Liver (tissue), 3 donors: ENCODE measurements at regions not wholly inside any gene's neighbourhood (a gene's known extent, or its start where the extent isn't known, plus 50 kb on each side); places are given as distances from the start of the nearest gene placed in this dataset.

ENCODE experiments used
- GABPA ChIP-seq, 2 donors: IDR thresholded peaks in 1 of 2; conservative IDR thresholded peaks in 1 of 2; 2 replicates each; pipeline ENCODE4 v1.6.1; 2016; ENCODE audit warnings: antibody characterized with exemption in 2 of 2, mild to moderate bottlenecking in 1 of 2, moderate library complexity in 1 of 2
- HNF4A ChIP-seq, 2 donors: conservative IDR thresholded peaks; 2 replicates each; pipeline ENCODE4 v1.6.1; 2016; ENCODE audit warnings: antibody characterized with exemption in 2 of 2, mild to moderate bottlenecking in 2 of 2
- SP1 ChIP-seq: IDR thresholded peaks from 2 replicates; pipeline ENCODE4 v1.6.1; 2018; ENCODE audit warnings: antibody characterized with exemption, mild to moderate bottlenecking
- TF ChIP-seq, protein P1 (sequence below): fragments of 150-350 bp; IDR thresholded peaks from 2 replicates; pipeline ENCODE4 v1.5.1; 2017; ENCODE audit warnings: improper control_type of control experiment, low read depth, low read length; ENCODE audit not compliant: missing input control
- TF ChIP-seq, protein P2 (sequence below): IDR thresholded peaks from 2 replicates; pipeline ENCODE4 v1.6.1; 2016; ENCODE audit warnings: antibody characterized with exemption
- TF ChIP-seq, protein P3 (sequence below): IDR thresholded peaks from 2 replicates; pipeline ENCODE4 v1.6.1; 2016; ENCODE audit warnings: antibody characterized with exemption
- donor health status: healthy.
- donor health status: healthy.

DNA sequence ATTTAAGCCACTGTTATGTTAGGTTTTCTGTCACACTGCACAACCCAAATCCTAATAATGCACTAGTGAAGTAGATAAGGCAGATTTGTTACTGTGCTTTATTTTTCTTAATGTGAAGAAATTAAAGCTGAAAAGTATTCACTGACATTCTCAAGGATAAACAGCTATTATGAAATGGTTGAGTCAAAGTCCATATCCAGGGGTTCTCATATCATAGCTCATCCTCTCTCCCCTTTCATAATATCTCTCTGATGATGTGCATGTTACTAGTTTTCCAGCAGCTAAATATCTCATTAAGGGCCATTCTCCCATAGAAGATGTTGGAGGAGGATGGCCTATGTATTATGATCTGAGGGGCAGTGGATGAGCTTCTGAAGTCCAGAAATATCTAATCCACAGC lies 53.6 kb upstream of the CCDC190 start:
- TF ChIP-seq HNF4A (conservative IDR thresholded peaks at IDR 0.05) (no peak), SP1 (no peak), GABPA (IDR thresholded peaks at IDR 0.05 in 1 of 2, conservative IDR thresholded peaks at IDR 0.05 in 1 of 2) (no peak)
- TF ChIP-seq, protein P1, sequence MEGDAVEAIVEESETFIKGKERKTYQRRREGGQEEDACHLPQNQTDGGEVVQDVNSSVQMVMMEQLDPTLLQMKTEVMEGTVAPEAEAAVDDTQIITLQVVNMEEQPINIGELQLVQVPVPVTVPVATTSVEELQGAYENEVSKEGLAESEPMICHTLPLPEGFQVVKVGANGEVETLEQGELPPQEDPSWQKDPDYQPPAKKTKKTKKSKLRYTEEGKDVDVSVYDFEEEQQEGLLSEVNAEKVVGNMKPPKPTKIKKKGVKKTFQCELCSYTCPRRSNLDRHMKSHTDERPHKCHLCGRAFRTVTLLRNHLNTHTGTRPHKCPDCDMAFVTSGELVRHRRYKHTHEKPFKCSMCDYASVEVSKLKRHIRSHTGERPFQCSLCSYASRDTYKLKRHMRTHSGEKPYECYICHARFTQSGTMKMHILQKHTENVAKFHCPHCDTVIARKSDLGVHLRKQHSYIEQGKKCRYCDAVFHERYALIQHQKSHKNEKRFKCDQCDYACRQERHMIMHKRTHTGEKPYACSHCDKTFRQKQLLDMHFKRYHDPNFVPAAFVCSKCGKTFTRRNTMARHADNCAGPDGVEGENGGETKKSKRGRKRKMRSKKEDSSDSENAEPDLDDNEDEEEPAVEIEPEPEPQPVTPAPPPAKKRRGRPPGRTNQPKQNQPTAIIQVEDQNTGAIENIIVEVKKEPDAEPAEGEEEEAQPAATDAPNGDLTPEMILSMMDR: no peak
- TF ChIP-seq, protein P2, sequence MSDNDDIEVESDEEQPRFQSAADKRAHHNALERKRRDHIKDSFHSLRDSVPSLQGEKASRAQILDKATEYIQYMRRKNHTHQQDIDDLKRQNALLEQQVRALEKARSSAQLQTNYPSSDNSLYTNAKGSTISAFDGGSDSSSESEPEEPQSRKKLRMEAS: no peak
- TF ChIP-seq, protein P3, sequence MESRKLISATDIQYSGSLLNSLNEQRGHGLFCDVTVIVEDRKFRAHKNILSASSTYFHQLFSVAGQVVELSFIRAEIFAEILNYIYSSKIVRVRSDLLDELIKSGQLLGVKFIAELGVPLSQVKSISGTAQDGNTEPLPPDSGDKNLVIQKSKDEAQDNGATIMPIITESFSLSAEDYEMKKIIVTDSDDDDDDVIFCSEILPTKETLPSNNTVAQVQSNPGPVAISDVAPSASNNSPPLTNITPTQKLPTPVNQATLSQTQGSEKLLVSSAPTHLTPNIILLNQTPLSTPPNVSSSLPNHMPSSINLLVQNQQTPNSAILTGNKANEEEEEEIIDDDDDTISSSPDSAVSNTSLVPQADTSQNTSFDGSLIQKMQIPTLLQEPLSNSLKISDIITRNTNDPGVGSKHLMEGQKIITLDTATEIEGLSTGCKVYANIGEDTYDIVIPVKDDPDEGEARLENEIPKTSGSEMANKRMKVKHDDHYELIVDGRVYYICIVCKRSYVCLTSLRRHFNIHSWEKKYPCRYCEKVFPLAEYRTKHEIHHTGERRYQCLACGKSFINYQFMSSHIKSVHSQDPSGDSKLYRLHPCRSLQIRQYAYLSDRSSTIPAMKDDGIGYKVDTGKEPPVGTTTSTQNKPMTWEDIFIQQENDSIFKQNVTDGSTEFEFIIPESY: no peak
